ENCODE measurements at regions not wholly inside any gene's neighbourhood (a gene's known extent, or its start where the extent isn't known, plus 50 kb on each side); places are given as distances from the start of the nearest gene placed in this dataset.
A peak's percentile ranks its signal among the peaks of the same experiment; 100 is the strongest.

DNA sequence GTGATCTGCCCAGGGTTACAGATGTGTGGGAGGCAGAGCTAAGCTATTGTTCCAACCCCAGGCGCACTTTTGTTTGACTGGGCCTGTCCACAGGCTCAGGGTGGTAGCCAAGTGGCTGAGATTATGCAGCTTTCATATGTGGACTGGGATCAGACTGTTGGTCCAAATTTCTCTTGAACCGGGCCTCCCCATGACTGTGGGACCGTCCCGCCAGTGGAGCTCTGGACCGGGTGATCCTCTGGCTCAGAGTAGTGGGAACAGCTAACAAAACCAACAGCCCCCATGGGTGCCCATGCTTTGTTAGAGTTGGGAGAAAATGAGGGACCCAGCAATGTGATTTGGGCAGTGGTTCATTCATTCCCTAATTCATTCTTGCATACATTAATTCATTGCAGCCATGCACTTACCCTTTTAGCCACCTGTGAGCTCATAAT is 86.8 kb upstream of the HS6ST1 start:
- H3K9ac ChIP-seq (ENCODE audit: control insufficient read depth, extremely low read depth, insufficient read depth, low read length) = no peak overlapping the region
- peak; percentile 23 for FAIRE-seq

DNA sequence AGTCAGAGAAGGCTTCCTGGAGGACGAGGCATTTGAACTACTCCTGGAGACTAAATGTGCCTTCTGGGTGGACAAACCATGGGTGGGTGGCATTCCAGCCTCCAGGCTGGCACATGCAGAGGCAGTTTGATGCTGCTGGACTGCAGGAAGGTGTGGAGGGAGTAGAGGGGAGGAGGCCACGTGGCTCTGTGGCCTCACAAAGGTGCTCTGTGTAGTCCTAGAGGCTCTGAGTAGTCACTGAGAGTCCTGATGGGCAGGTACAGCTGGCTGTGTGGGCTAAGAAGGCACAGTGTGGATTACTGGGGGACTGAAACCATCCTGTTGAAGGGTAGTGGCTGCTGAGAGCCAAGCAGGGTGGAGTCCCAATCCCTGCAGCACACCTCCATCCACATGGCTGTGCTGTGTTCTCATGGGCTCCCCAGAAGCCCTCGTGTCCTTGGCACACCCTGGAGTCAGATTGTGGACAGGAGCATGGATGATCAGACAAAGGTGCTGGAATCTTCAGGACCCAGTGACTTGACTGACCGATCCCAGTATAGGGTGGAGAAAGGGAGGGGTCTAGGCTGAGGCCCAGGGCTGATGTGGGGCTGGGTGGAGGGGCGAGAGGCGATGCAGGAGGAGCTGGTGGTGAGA is 87.4 kb upstream of the HS6ST1 start:
- Histone ChIP-seq H3K4me3 (ENCODE audit: control insufficient read depth in 2 of 3, extremely low read depth in 1 of 3, insufficient read depth in 2 of 3, low read depth in 1 of 3, low read length in 3 of 3) (no peak overlapping the region), H3K9ac (ENCODE audit: control insufficient read depth, extremely low read depth, insufficient read depth, low read length) (no peak overlapping the region), H3K4me1 (ENCODE audit: control insufficient read depth, extremely low read depth, insufficient read depth, low read length) (peaks cover 19% of the 10 kb centered on the region), H4K20me1 (ENCODE audit: control insufficient read depth, extremely low read depth, insufficient read depth, low read length) (no peaks in the 10 kb centered on the region), H3K4me2 (ENCODE audit: control insufficient read depth, extremely low read depth, insufficient read depth, low read depth, low read length) (no peak overlapping the region), H2AFZ (ENCODE audit: control insufficient read depth, low read length) (peak overlapping the region; percentile 36), H3K79me2 (ENCODE audit: control insufficient read depth, insufficient read depth, low read length) (no peaks in the 10 kb centered on the region), H3K36me3 (ENCODE audit: control insufficient read depth in 2 of 2, extremely low read depth in 1 of 2, insufficient read depth in 2 of 2, low read length in 2 of 2) (no peaks in the 10 kb centered on the region), H3K9me3 (ENCODE audit: control insufficient read depth, low read depth, low read length) (no peaks in the 10 kb centered on the region), H3K27me3 (ENCODE audit: control insufficient read depth, extremely low read depth, insufficient read depth, low read length) (no peaks in the 10 kb centered on the region), H3K9me1 (ENCODE audit: control insufficient read depth, extremely low read depth, insufficient read depth, low read length) (no peaks in the 10 kb centered on the region), H3K27ac (ENCODE audit: control insufficient read depth, insufficient read depth, low read length) (no peak overlapping the region)
- TF ChIP-seq EZH2 (IDR thresholded peaks at IDR 0.05; ENCODE audit: low read length) = no peak
- TF ChIP-seq, protein P1, sequence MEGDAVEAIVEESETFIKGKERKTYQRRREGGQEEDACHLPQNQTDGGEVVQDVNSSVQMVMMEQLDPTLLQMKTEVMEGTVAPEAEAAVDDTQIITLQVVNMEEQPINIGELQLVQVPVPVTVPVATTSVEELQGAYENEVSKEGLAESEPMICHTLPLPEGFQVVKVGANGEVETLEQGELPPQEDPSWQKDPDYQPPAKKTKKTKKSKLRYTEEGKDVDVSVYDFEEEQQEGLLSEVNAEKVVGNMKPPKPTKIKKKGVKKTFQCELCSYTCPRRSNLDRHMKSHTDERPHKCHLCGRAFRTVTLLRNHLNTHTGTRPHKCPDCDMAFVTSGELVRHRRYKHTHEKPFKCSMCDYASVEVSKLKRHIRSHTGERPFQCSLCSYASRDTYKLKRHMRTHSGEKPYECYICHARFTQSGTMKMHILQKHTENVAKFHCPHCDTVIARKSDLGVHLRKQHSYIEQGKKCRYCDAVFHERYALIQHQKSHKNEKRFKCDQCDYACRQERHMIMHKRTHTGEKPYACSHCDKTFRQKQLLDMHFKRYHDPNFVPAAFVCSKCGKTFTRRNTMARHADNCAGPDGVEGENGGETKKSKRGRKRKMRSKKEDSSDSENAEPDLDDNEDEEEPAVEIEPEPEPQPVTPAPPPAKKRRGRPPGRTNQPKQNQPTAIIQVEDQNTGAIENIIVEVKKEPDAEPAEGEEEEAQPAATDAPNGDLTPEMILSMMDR (optimal IDR thresholded peaks at IDR 0.05 in 1 of 3, IDR thresholded peaks at IDR 0.05 in 1 of 3, conservative IDR thresholded peaks at IDR 0.05 in 1 of 3; ENCODE audit: extremely low read depth in 1 of 3, insufficient read depth in 2 of 3, low read length in 3 of 3) = no peak
- FAIRE-seq = no peak
- no peak for DNase-seq (ENCODE audit: low read depth, low spot score)
- dilution Hi-C loops (cut with MboI; ENCODE audit: extremely low pct_ligation_motif_present, low sequenced_read_pairs) = no loop called here

More for the DNA sequence above, 86.8 kb upstream of the HS6ST1 start:
- Histone ChIP-seq H3K4me1 (ENCODE audit: control insufficient read depth, extremely low read depth, insufficient read depth, low read length) (peaks cover 19% of the 10 kb centered on the region), H4K20me1 (ENCODE audit: control insufficient read depth, extremely low read depth, insufficient read depth, low read length) (no peaks in the 10 kb centered on the region), H3K27me3 (ENCODE audit: control insufficient read depth, extremely low read depth, insufficient read depth, low read length) (no peaks in the 10 kb centered on the region), H3K4me2 (ENCODE audit: control insufficient read depth, extremely low read depth, insufficient read depth, low read depth, low read length) (no peak overlapping the region), H3K4me3 (ENCODE audit: control insufficient read depth in 2 of 3, extremely low read depth in 1 of 3, insufficient read depth in 2 of 3, low read depth in 1 of 3, low read length in 3 of 3) (no peak overlapping the region), H2AFZ (ENCODE audit: control insufficient read depth, low read length) (no peak overlapping the region), H3K36me3 (ENCODE audit: control insufficient read depth in 2 of 2, extremely low read depth in 1 of 2, insufficient read depth in 2 of 2, low read length in 2 of 2) (no peaks in the 10 kb centered on the region), H3K9me1 (ENCODE audit: control insufficient read depth, extremely low read depth, insufficient read depth, low read length) (no peaks in the 10 kb centered on the region), H3K9me3 (ENCODE audit: control insufficient read depth, low read depth, low read length) (no peaks in the 10 kb centered on the region), H3K79me2 (ENCODE audit: control insufficient read depth, insufficient read depth, low read length) (no peaks in the 10 kb centered on the region), H3K27ac (ENCODE audit: control insufficient read depth, insufficient read depth, low read length) (no peak overlapping the region)
- DNase-seq (ENCODE audit: low read depth, low spot score) = no peak
- dilution Hi-C loops (cut with MboI; ENCODE audit: extremely low pct_ligation_motif_present, low sequenced_read_pairs) = no loop called here
- no peak for TF ChIP-seq EZH2 (IDR thresholded peaks at IDR 0.05; ENCODE audit: low read length)
- TF ChIP-seq, protein P1 (optimal IDR thresholded peaks at IDR 0.05 in 1 of 3, IDR thresholded peaks at IDR 0.05 in 1 of 3, conservative IDR thresholded peaks at IDR 0.05 in 1 of 3; ENCODE audit: extremely low read depth in 1 of 3, insufficient read depth in 2 of 3, low read length in 3 of 3) = no peak
